GM18867 (cell line): ENCODE measurements at regions not wholly inside any gene's neighbourhood (a gene's known extent, or its start where the extent isn't known, plus 50 kb on each side); places are given as distances from the start of the nearest gene placed in this dataset.

Experiments
- ATAC-seq: cut with Tn5 transposase; IDR thresholded peaks from one replicate; pipeline ENCODE4 v1.9.1; 2021; ENCODE audit warnings: mild to moderate bottlenecking, moderate library complexity; ENCODE audit not compliant: unreplicated experiment

DNA sequence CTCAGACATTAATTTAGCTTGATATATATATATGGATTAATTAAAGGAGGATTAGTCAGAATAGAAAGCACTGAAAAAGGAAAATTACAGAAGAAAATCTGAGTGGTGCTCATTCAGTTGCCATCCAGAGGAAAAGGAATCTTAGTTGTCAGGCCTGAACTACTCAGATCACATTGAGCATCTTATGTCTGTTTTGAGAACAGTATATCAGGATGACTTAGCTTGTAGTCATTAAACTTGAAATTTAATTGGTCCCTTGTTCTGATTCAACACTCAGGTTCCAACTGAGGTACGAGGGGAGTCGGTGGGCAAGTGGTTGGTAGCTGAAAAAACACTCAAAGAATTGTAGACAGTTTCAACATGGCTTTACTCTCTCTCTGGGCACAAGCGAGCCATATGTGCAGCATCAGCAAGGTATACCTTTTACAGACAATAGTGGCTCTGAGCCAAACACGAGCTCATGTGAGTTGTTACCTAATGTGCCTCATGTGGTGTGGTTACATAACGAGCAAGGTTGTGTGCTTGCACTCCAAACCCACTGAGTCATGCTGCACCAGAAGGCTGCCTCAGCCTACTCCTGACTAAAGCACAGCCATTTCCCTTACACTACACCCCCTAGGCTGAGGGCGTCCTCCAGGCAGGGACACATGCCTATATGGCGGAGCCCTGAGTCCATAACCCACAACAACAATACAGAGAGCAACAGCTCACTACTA is 73.0 kb upstream of the HMGN3 start:
- ATAC-seq, result no peak

GRCh38 chr6:79305020-79305419 is 70.5 kb upstream of the HMGN3 start:
- ATAC-seq, result no peak

GRCh38 chr6:79302341-79302740 is 67.9 kb upstream of the HMGN3 start:
- no peak for ATAC-seq

- ATAC-seq, result no peak
Observed at GRCh38 chr6:79301290-79301689, 66.8 kb upstream of the HMGN3 start.

- ATAC-seq, result no peak
Observed at GRCh38 chr6:79296211-79296610, 61.7 kb upstream of the HMGN3 start.
